ENCODE measurements at regions not wholly inside any gene's neighbourhood (a gene's known extent, or its start where the extent isn't known, plus 50 kb on each side); places are given as distances from the start of the nearest gene placed in this dataset.

DNA sequence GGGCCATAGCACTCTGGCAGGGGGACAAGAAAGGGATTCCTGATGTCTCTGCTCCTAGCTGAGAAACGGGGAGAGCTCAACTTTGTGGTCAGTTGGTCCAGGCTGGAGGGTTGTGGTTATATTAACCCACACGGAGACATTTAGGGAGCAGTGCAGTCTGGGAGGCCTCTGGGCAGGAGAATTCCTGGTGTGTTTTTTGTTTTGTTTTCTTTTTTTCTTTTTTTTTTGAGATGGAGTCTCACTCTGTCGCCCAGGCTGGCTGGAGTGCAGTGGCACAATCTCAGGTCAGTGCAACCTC lies 88.0 kb upstream of the SHISAL1 start:
- TF ChIP-seq TAF1 (IDR thresholded peaks at IDR 0.05; ENCODE audit: borderline replicate concordance, low read depth, low read length), result no peak
- no peak for TF ChIP-seq EZH2phosphoT487 (IDR thresholded peaks at IDR 0.05; ENCODE audit: borderline replicate concordance, low read depth)
- TF ChIP-seq, protein P1, sequence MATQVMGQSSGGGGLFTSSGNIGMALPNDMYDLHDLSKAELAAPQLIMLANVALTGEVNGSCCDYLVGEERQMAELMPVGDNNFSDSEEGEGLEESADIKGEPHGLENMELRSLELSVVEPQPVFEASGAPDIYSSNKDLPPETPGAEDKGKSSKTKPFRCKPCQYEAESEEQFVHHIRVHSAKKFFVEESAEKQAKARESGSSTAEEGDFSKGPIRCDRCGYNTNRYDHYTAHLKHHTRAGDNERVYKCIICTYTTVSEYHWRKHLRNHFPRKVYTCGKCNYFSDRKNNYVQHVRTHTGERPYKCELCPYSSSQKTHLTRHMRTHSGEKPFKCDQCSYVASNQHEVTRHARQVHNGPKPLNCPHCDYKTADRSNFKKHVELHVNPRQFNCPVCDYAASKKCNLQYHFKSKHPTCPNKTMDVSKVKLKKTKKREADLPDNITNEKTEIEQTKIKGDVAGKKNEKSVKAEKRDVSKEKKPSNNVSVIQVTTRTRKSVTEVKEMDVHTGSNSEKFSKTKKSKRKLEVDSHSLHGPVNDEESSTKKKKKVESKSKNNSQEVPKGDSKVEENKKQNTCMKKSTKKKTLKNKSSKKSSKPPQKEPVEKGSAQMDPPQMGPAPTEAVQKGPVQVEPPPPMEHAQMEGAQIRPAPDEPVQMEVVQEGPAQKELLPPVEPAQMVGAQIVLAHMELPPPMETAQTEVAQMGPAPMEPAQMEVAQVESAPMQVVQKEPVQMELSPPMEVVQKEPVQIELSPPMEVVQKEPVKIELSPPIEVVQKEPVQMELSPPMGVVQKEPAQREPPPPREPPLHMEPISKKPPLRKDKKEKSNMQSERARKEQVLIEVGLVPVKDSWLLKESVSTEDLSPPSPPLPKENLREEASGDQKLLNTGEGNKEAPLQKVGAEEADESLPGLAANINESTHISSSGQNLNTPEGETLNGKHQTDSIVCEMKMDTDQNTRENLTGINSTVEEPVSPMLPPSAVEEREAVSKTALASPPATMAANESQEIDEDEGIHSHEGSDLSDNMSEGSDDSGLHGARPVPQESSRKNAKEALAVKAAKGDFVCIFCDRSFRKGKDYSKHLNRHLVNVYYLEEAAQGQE (IDR thresholded peaks at IDR 0.05; ENCODE audit: low read depth, low read length), result no peak
- TF ChIP-seq, protein P2, sequence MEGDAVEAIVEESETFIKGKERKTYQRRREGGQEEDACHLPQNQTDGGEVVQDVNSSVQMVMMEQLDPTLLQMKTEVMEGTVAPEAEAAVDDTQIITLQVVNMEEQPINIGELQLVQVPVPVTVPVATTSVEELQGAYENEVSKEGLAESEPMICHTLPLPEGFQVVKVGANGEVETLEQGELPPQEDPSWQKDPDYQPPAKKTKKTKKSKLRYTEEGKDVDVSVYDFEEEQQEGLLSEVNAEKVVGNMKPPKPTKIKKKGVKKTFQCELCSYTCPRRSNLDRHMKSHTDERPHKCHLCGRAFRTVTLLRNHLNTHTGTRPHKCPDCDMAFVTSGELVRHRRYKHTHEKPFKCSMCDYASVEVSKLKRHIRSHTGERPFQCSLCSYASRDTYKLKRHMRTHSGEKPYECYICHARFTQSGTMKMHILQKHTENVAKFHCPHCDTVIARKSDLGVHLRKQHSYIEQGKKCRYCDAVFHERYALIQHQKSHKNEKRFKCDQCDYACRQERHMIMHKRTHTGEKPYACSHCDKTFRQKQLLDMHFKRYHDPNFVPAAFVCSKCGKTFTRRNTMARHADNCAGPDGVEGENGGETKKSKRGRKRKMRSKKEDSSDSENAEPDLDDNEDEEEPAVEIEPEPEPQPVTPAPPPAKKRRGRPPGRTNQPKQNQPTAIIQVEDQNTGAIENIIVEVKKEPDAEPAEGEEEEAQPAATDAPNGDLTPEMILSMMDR (IDR thresholded peaks at IDR 0.05), result no peak
- no peak for TF ChIP-seq FOSL2 (IDR thresholded peaks at IDR 0.05; ENCODE audit: borderline replicate concordance, low read depth)
- no peak for TF ChIP-seq EP300 (IDR thresholded peaks at IDR 0.05; ENCODE audit: borderline replicate concordance in 1 of 2, low read depth in 1 of 2, low read length in 1 of 2)
- TF ChIP-seq MEF2A (IDR thresholded peaks at IDR 0.05; ENCODE audit: borderline replicate concordance, low read depth), result no peak
- no peak for TF ChIP-seq RFX5 (IDR thresholded peaks at IDR 0.05; ENCODE audit: low read length)
- no peak for TF ChIP-seq POLR2AphosphoS5 (IDR thresholded peaks at IDR 0.05; ENCODE audit: low read depth, low read length)
- TF ChIP-seq FOXM1 (IDR thresholded peaks at IDR 0.05; ENCODE audit: low read depth), result no peak
- TF ChIP-seq MXI1 (IDR thresholded peaks at IDR 0.05; ENCODE audit: low read depth, low read length), result no peak

All from SK-N-SH (cell line).